HCT116 (cell line): ENCODE measurements at regions not wholly inside any gene's neighbourhood (a gene's known extent, or its start where the extent isn't known, plus 50 kb on each side); places are given as distances from the start of the nearest gene placed in this dataset.

Experiments
- ATAC-seq: fragments of 200-7000 bp; cut with Tn5 transposase; 2 replicates; pipeline ENCODE4 v1.9.1; 2020; ENCODE audit warnings: mild to moderate bottlenecking, moderate library complexity
- BruUV-seq: library from RNA; stranded (reverse); fragments of 400-500 nt; replicated peaks from 2 replicates; lab custom pipeline; 2021; lab: Mats Ljungman, UMichigan
- CTCF ChIA-PET: fragments of 300-600 bp; sonication (Branson Sonifier 250); formaldehyde crosslinking; loops from one replicate; lab custom pipeline; 2021; ENCODE audit warnings: antibody characterized with exemption; lab: Charles Lee
- POLR2A ChIA-PET: fragments of 300-600, 350-600 bp; sonication (Branson Sonifier 250); formaldehyde crosslinking; loops from one replicate; lab custom pipeline; 2021; ENCODE audit warnings: antibody characterized with exemption; lab: Charles Lee
- RAD21 ChIA-PET, 2 experiments: fragments of 300-600 bp; sonication (Branson Sonifier 250); formaldehyde crosslinking; loops; one replicate each; lab custom pipeline; 2023; ENCODE audit warnings: low total read pairs in 2 of 2; ENCODE audit not compliant: uncharacterized antibody in 2 of 2, unreplicated experiment in 2 of 2, low non-redundant PET in 1 of 2; lab: Charles Lee
- DNase-seq: peaks from one replicate; pipeline ENCODE4 v3.0.0-alpha.2; 2010; ENCODE audit warnings: low read depth, low spot score
- H2AFZ ChIP-seq: fragments of 200-600 bp; shearing (Covaris generic), sonication (generic); 2 replicates; pipeline ENCODE4 v1.6.1; 2017; ENCODE audit warnings: low read depth, mixed run types, mixed read lengths, antibody characterized with exemption, low read length; ENCODE audit not compliant: poor library complexity, severe bottlenecking
- H3K27ac ChIP-seq: 2 replicates; pipeline ENCODE4 v1.5.1; 2012; ENCODE audit warnings: low read depth, low read length
- H3K27me3 ChIP-seq: fragments of 200-600 bp; sonication (generic); 2 replicates; pipeline ENCODE4 v1.6.1; 2016; ENCODE audit warnings: mixed run types, low read length, mixed read lengths; ENCODE audit not compliant: insufficient read depth
- H3K36me3 ChIP-seq, 2 experiments: fragments of 200-500 bp in 1 of 2; fragments of 200-600 bp in 1 of 2; sonication (Bioruptor generic) in 1 of 2; sonication (generic) in 1 of 2; 2 replicates each; pipeline versions ENCODE4 v1.5.1 to v1.6.1; 2014 to 2016; ENCODE audit warnings: low read length in 2 of 2, inconsistent platforms in 1 of 2, mixed read lengths in 1 of 2, mixed run types in 1 of 2; ENCODE audit not compliant: insufficient read depth in 2 of 2, control insufficient read depth in 1 of 2
- H3K4me1 ChIP-seq, 2 experiments: fragments of 200-600 bp in 1 of 2; sonication (generic) in 1 of 2; 2 replicates each; pipeline versions ENCODE4 v1.5.1 to v1.6.1; 2012 to 2017; ENCODE audit warnings: low read length in 2 of 2, inconsistent platforms in 1 of 2, mild to moderate bottlenecking in 1 of 2, mixed read lengths in 1 of 2, mixed run types in 1 of 2, moderate library complexity in 1 of 2; ENCODE audit not compliant: insufficient read depth in 2 of 2, control insufficient read depth in 1 of 2
- H3K4me2 ChIP-seq: fragments of 200-600 bp; sonication (generic); 2 replicates; pipeline ENCODE4 v1.6.1; 2017; ENCODE audit warnings: mixed run types, low read length, mixed read lengths
- H3K4me3 ChIP-seq, 2 experiments: fragments of 200-600 bp in 1 of 2; sonication (generic) in 1 of 2; replicated peaks in 1 of 2; 2 replicates each; pipeline ENCODE4 v1.5.1; 2011 to 2016; ENCODE audit warnings: low read length in 2 of 2, control low read depth in 1 of 2, low read depth in 1 of 2, mild to moderate bottlenecking in 1 of 2, mixed read lengths in 1 of 2, mixed run types in 1 of 2
- H3K79me2 ChIP-seq: fragments of 200-600 bp; sonication (generic); 2 replicates; pipeline ENCODE4 v1.6.1; 2017; ENCODE audit warnings: mild to moderate bottlenecking, mixed run types, low read length, moderate library complexity, mixed read lengths; ENCODE audit not compliant: insufficient read depth
- H3K9ac ChIP-seq: fragments of 200-600 bp; sonication (generic); 2 replicates; pipeline ENCODE4 v1.6.1; 2016; ENCODE audit warnings: low read length, mixed read lengths
- H3K9me2 ChIP-seq: fragments of 200-600 bp; sonication (generic), shearing (Covaris generic); 2 replicates; pipeline ENCODE4 v1.6.1; 2017; ENCODE audit warnings: mixed run types, mild to moderate bottlenecking, moderate library complexity; ENCODE audit not compliant: insufficient read depth
- H3K9me3 ChIP-seq, 2 experiments: fragments of 200-500 bp in 1 of 2; fragments of 200-600 bp in 1 of 2; sonication (Bioruptor generic) in 1 of 2; sonication (generic) in 1 of 2; 2 replicates each; pipeline ENCODE4 v1.6.1; 2014 to 2017; ENCODE audit warnings: low read length in 2 of 2, mixed read lengths in 2 of 2, inconsistent platforms in 1 of 2, low read depth in 1 of 2, mild to moderate bottlenecking in 1 of 2, mixed run types in 1 of 2, moderate library complexity in 1 of 2; ENCODE audit not compliant: control insufficient read depth in 1 of 2, insufficient read depth in 1 of 2
- H4K20me1 ChIP-seq: fragments of 200-600 bp; sonication (generic), shearing (Covaris generic); 2 replicates; pipeline ENCODE4 v1.6.1; 2017; ENCODE audit warnings: mixed run types, mild to moderate bottlenecking, moderate library complexity; ENCODE audit not compliant: insufficient read depth
- CBX3 ChIP-seq: IDR thresholded peaks from 2 replicates; pipeline ENCODE4 v1.6.1; 2012; ENCODE audit warnings: low read depth
- ELF1 ChIP-seq: IDR thresholded peaks from 2 replicates; pipeline ENCODE4 v1.6.1; 2012; ENCODE audit warnings: low read depth, borderline replicate concordance
- FOSL1 ChIP-seq: IDR thresholded peaks from 2 replicates; pipeline ENCODE4 v1.6.1; 2012; ENCODE audit warnings: low read depth
- POLR2A ChIP-seq: IDR thresholded peaks from 2 replicates; pipeline ENCODE4 v1.7.0; 2011; ENCODE audit warnings: borderline replicate concordance; ENCODE audit not compliant: insufficient read depth, insufficient read length; ENCODE audit errors: extremely low read depth
- RAD21 ChIP-seq: IDR thresholded peaks from 2 replicates; pipeline ENCODE4 v1.6.1; 2012; ENCODE audit warnings: low read depth, mild to moderate bottlenecking
- SIN3A ChIP-seq: IDR thresholded peaks from 2 replicates; pipeline ENCODE4 v1.6.1; 2012; ENCODE audit warnings: low read depth
- SP1 ChIP-seq: IDR thresholded peaks from 2 replicates; pipeline ENCODE4 v1.6.1; 2012; ENCODE audit warnings: low read depth
- ZBTB33 ChIP-seq: IDR thresholded peaks from 2 replicates; pipeline ENCODE4 v1.6.1; 2011; ENCODE audit warnings: mild to moderate bottlenecking, low read length, moderate library complexity; ENCODE audit not compliant: insufficient replicate concordance; ENCODE audit errors: extremely low read depth
- ZNF274 ChIP-seq: fragments of 200-500 bp; sonication (Bioruptor generic); IDR thresholded peaks from 2 replicates; pipeline ENCODE4 v1.6.1; 2014; ENCODE audit warnings: mild to moderate bottlenecking, low read depth, low read length, inconsistent platforms
- intact Hi-C: fragments of 100-400 bp; cut with micrococcal nuclease; formaldehyde crosslinking; loops from 2 replicates; pipeline ENCODE4 v1.10.0; 2022
- TF ChIP-seq, protein P1 (sequence below): IDR thresholded peaks from 2 replicates; pipeline ENCODE4 v1.6.1; 2012; ENCODE audit warnings: low read depth
- TF ChIP-seq, protein P2 (sequence below): IDR thresholded peaks from 2 replicates; pipeline ENCODE4 v1.6.1; 2012
- TF ChIP-seq, protein P3 (sequence below), 3 experiments: fragments of 200-600 bp in 1 of 3; sonication (generic) in 1 of 3; IDR thresholded peaks in 2 of 3; conservative IDR thresholded peaks in 1 of 3; 2 replicates each; pipeline ENCODE4 v1.5.1; 2012 to 2017; ENCODE audit warnings: low read depth in 2 of 3, low read length in 2 of 3, antibody characterized with exemption in 1 of 3, borderline replicate concordance in 1 of 3, control low read depth in 1 of 3, mild to moderate bottlenecking in 1 of 3, mixed read lengths in 1 of 3, mixed run types in 1 of 3, moderate library complexity in 1 of 3; ENCODE audit not compliant: insufficient read depth in 1 of 3

- Histone ChIP-seq H4K20me1 (no peaks in the 10 kb centered on the region), H3K36me3 (no peaks in the 10 kb centered on the region), H3K9ac (no peak overlapping the region), H3K9me3 (peaks cover 0 to 7% of the 10 kb centered on the region in 2 experiments; a peak in 1 of 4 replicates), H3K79me2 (no peaks in the 10 kb centered on the region), H3K27me3 (no peaks in the 10 kb centered on the region), H3K9me2 (no peaks in the 10 kb centered on the region), H3K4me2 (no peak overlapping the region), H3K27ac (no peak overlapping the region), H3K4me1 (no peaks in the 10 kb centered on the region), H3K4me3 (no peak overlapping the region), H2AFZ (no peak overlapping the region)
- ChIA-PET RAD21 (no interaction called here), POLR2A (no interaction called here), CTCF (no interaction called here)
- intact Hi-C loops, result loop anchor here (1.0 kb wide), 1 partner anchor 15 kb away; no protein-coding TSS in a partner anchor
- no peak for TF ChIP-seq ELF1
- TF ChIP-seq, protein P1, sequence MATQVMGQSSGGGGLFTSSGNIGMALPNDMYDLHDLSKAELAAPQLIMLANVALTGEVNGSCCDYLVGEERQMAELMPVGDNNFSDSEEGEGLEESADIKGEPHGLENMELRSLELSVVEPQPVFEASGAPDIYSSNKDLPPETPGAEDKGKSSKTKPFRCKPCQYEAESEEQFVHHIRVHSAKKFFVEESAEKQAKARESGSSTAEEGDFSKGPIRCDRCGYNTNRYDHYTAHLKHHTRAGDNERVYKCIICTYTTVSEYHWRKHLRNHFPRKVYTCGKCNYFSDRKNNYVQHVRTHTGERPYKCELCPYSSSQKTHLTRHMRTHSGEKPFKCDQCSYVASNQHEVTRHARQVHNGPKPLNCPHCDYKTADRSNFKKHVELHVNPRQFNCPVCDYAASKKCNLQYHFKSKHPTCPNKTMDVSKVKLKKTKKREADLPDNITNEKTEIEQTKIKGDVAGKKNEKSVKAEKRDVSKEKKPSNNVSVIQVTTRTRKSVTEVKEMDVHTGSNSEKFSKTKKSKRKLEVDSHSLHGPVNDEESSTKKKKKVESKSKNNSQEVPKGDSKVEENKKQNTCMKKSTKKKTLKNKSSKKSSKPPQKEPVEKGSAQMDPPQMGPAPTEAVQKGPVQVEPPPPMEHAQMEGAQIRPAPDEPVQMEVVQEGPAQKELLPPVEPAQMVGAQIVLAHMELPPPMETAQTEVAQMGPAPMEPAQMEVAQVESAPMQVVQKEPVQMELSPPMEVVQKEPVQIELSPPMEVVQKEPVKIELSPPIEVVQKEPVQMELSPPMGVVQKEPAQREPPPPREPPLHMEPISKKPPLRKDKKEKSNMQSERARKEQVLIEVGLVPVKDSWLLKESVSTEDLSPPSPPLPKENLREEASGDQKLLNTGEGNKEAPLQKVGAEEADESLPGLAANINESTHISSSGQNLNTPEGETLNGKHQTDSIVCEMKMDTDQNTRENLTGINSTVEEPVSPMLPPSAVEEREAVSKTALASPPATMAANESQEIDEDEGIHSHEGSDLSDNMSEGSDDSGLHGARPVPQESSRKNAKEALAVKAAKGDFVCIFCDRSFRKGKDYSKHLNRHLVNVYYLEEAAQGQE, result no peak
- TF ChIP-seq ZBTB33, result no peak
- TF ChIP-seq, protein P2, sequence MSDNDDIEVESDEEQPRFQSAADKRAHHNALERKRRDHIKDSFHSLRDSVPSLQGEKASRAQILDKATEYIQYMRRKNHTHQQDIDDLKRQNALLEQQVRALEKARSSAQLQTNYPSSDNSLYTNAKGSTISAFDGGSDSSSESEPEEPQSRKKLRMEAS, result no peak
- TF ChIP-seq SIN3A, result no peak
- TF ChIP-seq RAD21, result no peak
- TF ChIP-seq POLR2A, result no peak
- no peak for TF ChIP-seq CBX3
- no peak for TF ChIP-seq ZNF274
- TF ChIP-seq SP1, result no peak
- TF ChIP-seq FOSL1, result no peak
- TF ChIP-seq, protein P3, sequence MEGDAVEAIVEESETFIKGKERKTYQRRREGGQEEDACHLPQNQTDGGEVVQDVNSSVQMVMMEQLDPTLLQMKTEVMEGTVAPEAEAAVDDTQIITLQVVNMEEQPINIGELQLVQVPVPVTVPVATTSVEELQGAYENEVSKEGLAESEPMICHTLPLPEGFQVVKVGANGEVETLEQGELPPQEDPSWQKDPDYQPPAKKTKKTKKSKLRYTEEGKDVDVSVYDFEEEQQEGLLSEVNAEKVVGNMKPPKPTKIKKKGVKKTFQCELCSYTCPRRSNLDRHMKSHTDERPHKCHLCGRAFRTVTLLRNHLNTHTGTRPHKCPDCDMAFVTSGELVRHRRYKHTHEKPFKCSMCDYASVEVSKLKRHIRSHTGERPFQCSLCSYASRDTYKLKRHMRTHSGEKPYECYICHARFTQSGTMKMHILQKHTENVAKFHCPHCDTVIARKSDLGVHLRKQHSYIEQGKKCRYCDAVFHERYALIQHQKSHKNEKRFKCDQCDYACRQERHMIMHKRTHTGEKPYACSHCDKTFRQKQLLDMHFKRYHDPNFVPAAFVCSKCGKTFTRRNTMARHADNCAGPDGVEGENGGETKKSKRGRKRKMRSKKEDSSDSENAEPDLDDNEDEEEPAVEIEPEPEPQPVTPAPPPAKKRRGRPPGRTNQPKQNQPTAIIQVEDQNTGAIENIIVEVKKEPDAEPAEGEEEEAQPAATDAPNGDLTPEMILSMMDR (IDR thresholded peaks at IDR 0.05 in 2 of 3, conservative IDR thresholded peaks at IDR 0.05 in 1 of 3; ENCODE audit: borderline replicate concordance in 1 of 3, insufficient read depth in 1 of 3, low read depth in 2 of 3, low read length in 2 of 3), result no peak
- no peak for ATAC-seq
- no peak for DNase-seq
- BruUV-seq, result no TSS peak
These were observed 866.1 kb downstream of the C12orf50 start for GRCh38 chr12:87163122-87163521.
